ENCODE measurements at regions not wholly inside any gene's neighbourhood (a gene's known extent, or its start where the extent isn't known, plus 50 kb on each side); places are given as distances from the start of the nearest gene placed in this dataset.

DNA sequence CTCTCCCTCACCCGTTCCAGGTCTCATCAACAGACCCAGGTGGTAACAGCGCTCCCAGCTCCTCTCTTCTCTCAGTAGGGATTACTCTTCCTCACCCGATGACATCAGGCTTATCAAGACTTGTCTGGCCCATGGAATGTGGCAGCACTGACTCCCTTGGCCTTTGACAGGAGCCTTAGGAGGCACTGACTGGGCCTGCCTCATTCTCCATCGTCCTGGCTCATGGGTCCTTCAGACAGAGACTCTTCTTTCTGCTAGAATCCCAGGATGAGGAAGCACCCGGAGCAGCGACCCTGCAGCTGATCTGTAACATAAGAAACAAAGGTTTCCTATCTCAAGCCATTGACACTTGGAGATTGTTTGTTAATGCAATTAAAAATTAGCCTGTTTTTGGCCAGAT is 1063.6 kb downstream of the TBC1D22A start:
- Histone ChIP-seq H3K27ac (no peak overlapping the region), H3K27me3 (peaks cover 0 to 2% (median 0%) of the 10 kb centered on the region in 4 donors), H3K4me1 (no peaks in the 10 kb centered on the region), H3K4me3 (no peak overlapping the region), H3K36me3 (no peaks in the 10 kb centered on the region), H3K9me3 (no peaks in the 10 kb centered on the region)
- WGBS, 2 donors, result 54 to 71% methylated on average over 4 to 6 of the region's 6 CpGs
- intact Hi-C loops (cut with DNase I), result no loop called here
- DNase-seq, result no peak
- TF ChIP-seq CTCF (IDR thresholded peaks at IDR 0.05) (no peak), POLR2A (IDR thresholded peaks at IDR 0.05) (no peak)

GRCh38 chr22:47822422-47822821 is 1060.0 kb downstream of the TBC1D22A start:
- Histone ChIP-seq H3K4me1 (no peaks in the 10 kb centered on the region), H3K9me3 (no peaks in the 10 kb centered on the region), H3K4me3 (no peak overlapping the region), H3K27ac (no peak overlapping the region), H3K36me3 (no peaks in the 10 kb centered on the region), H3K27me3 (no peaks in the 10 kb centered on the region)
- 82 to 83% methylated on average over 3 of the region's 3 CpGs for WGBS, 2 donors
- intact Hi-C loops (cut with DNase I), result no loop called here
- TF ChIP-seq CTCF (IDR thresholded peaks at IDR 0.05) (no peak), POLR2A (IDR thresholded peaks at IDR 0.05) (no peak)
- no peak for DNase-seq

- H3K9me3 ChIP-seq, result no peaks in the 10 kb centered on the region
- H3K4me3 ChIP-seq, result no peak overlapping the region
- no peaks in the 10 kb centered on the region for H3K27me3 ChIP-seq
- TF ChIP-seq POLR2A (IDR thresholded peaks at IDR 0.05), result no peak
- TF ChIP-seq CTCF (IDR thresholded peaks at IDR 0.05), result no peak
- H3K4me1 ChIP-seq, result no peaks in the 10 kb centered on the region
- H3K36me3 ChIP-seq, result no peaks in the 10 kb centered on the region
- H3K27ac ChIP-seq, result no peak overlapping the region
- no peak for DNase-seq
- 89 to 97% methylated on average over 6 to 9 of the region's 9 CpGs for WGBS, 2 donors
- intact Hi-C loops (cut with DNase I), result no loop called here
These were observed 1056.0 kb downstream of the TBC1D22A start for GRCh38 chr22:47818496-47818895.

- WGBS, 2 donors, result 70 to 88% methylated on average over 5 of the region's 5 CpGs
- peaks cover 0 to under 1% (median 0%) of the 10 kb centered on the region in 4 donors for H3K27me3 ChIP-seq
- no peak overlapping the region for H3K27ac ChIP-seq
- no peak for DNase-seq
- no peak overlapping the region for H3K4me3 ChIP-seq
- no peaks in the 10 kb centered on the region for H3K36me3 ChIP-seq
- no peaks in the 10 kb centered on the region for H3K9me3 ChIP-seq
- no peaks in the 10 kb centered on the region for H3K4me1 ChIP-seq
- no peak for TF ChIP-seq POLR2A (IDR thresholded peaks at IDR 0.05)
- no peak for TF ChIP-seq CTCF (IDR thresholded peaks at IDR 0.05)
- intact Hi-C loops (cut with DNase I), result no loop called here
These were observed 1054.9 kb downstream of the TBC1D22A start for GRCh38 chr22:47817380-47817779.

- TF ChIP-seq CTCF (IDR thresholded peaks at IDR 0.05) (no peak), POLR2A (IDR thresholded peaks at IDR 0.05) (no peak)
- 70 to 78% methylated on average over 6 to 9 of the region's 9 CpGs for WGBS, 2 donors
- DNase-seq, result no peak
These were observed 1054.4 kb downstream of the TBC1D22A start for GRCh38 chr22:47816863-47817210.

More at GRCh38 chr22:47816863-47817210, 1054.4 kb downstream of the TBC1D22A start:
- no peak overlapping the region for H3K27ac ChIP-seq
- H3K4me3 ChIP-seq, result no peak overlapping the region
- H3K9me3 ChIP-seq, result no peaks in the 10 kb centered on the region
- H3K4me1 ChIP-seq, result no peaks in the 10 kb centered on the region
- intact Hi-C loops (cut with DNase I), result no loop called here
- H3K36me3 ChIP-seq, result no peaks in the 10 kb centered on the region
- H3K27me3 ChIP-seq, result peaks cover 0 to 6% (median 0%) of the 10 kb centered on the region in 4 donors

All from esophagus squamous epithelium (tissue), 5 donors.